ENCODE measurements at regions not wholly inside any gene's neighbourhood (a gene's known extent, or its start where the extent isn't known, plus 50 kb on each side); places are given as distances from the start of the nearest gene placed in this dataset.

GRCh38 chr7:133183042-133183794, 69.7 kb upstream of the EXOC4 start:
- TF ChIP-seq CTCF (conservative IDR thresholded peaks at IDR 0.05) (no peak), EZH2 (IDR thresholded peaks at IDR 0.05; ENCODE audit: low read depth) (no peak)
